GM19395 (cell line): ENCODE measurements at regions not wholly inside any gene's neighbourhood (a gene's known extent, or its start where the extent isn't known, plus 50 kb on each side); places are given as distances from the start of the nearest gene placed in this dataset.

Source experiments
- ATAC-seq: cut with Tn5 transposase; IDR thresholded peaks from one replicate; pipeline ENCODE4 v1.9.1; 2021; ENCODE audit warnings: mild to moderate bottlenecking, moderate library complexity; ENCODE audit not compliant: unreplicated experiment

- no peak for ATAC-seq
These were observed 248.1 kb upstream of the OPRM1 start for GRCh38 chr6:153790876-153791473.

DNA sequence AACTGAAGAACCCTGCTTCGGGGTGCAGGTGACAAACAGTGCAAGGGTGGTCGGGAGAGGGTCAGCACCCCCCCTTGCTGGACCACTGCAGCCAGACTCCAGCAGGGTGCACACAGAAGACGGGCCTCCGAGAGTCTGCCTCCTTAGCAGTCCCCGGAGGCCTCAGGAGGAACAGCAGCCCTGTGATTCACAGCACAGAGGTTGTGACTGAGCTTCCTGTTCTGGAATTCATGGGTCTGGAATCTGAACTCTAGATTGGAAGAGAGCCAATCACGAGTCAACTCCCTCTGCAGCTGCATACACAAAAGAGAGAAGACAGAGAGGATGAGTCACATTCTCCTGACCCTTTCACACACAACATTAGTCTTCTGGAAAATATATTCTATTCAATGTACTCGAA, 249.0 kb upstream of the OPRM1 start:
- no peak for ATAC-seq

GRCh38 chr6:153787341-153787606, 251.8 kb upstream of the OPRM1 start:
- ATAC-seq = no peak

- no peak for ATAC-seq
These were observed 257.7 kb upstream of the OPRM1 start for GRCh38 chr6:153781306-153781705.

DNA sequence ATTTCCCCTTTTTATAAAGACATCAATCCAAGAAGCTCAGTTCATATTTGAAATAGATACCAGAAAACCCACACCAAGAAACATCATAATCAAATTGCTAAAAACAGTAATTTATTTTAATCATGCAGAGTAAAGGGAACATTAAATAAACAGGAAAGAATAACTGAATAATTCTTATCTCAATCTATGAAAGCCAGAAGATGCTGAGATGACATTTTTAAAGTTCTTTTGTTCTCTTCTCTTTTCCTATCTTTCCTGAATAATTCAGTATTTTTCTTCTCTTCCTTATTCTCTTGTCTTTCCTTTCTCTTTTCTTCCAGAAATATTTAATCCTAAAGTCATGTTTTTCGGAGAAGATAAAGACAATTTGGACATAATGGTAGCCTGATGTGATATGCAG, 259.0 kb upstream of the OPRM1 start:
- ATAC-seq = no peak

DNA sequence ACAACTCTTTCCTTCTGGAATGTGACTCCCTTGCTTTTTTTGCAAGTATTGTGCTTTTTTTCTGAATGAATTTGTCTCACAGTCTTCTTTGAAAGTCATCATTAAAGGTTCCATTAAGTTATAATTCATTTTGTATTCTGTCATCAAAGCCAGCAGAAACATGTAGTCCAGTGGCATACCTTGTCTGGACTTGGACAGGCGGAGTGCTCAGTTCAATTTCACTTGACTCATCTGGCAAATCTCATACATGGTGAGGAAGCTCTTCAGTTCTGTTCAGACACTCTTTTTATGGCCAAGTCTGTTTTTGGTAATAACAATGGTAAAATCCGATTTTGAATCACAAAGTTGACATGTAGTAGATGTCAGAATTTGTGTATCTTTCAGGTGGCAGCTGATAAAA, 260.8 kb upstream of the OPRM1 start:
- no peak for ATAC-seq

DNA sequence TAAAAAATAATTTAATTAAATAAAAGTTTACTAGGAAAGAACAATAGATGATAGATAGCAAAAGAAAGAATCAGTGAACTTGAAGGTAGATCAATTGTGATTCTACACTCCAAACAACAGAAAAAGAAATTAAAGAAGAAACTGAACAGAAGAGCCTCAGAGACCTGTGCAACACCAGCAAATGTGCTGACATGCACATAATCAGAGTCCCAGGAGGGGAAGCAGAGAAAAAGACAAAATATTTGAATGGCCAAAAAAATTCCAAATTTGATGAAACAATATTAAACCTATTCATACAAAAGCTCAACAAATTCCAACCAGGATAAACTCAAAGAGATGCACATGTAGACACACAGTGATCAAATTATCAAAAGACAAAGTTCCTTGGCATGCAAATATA, 267.5 kb upstream of the OPRM1 start:
- no peak for ATAC-seq

- no peak for ATAC-seq
These were observed 271.9 kb upstream of the OPRM1 start for GRCh38 chr6:153767127-153767526.

DNA sequence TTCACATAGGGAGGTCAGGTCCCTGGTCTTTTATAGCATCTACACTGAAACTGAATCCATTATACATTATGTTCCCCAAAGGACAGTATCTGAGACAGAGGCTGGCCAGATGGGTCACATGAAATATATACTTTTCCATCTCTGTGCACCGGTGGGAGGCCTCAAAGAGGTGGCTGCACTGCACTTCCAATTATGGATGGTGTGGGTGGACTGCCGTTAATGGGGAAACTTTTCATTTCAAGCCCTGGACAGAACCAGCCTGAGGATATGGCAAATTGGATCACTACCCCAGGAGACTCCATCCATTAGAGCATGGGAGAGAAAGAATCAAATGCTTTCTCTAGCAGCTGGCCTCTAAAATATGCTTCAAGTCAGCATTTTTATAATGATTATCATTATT, 280.5 kb upstream of the OPRM1 start:
- no peak for ATAC-seq

DNA sequence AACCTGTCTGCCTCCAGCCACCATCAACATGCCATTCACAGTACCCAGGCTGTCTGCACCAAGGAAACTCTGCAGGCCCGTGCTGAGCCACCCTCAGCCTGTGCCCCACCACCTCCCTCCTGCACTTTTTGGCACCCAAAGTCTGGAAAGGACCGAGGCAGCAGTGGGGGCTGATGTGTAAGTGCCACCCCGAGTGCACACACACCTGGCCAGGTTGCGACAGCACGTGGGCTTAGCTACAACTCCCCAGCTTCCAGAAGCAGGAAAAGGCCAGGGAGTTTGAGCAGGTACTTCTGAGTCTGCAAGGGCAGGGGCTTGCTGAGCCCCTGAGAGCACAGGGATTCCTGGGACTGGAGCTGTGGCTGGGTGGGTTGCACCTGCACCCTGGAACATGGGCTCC, 303.3 kb upstream of the OPRM1 start:
- no peak for ATAC-seq

- ATAC-seq = no peak
These were observed 309.9 kb upstream of the OPRM1 start for GRCh38 chr6:153729189-153729588.

- no peak for ATAC-seq
These were observed 311.2 kb upstream of the OPRM1 start for GRCh38 chr6:153727885-153728284.

GRCh38 chr6:153725456-153725855, 313.6 kb upstream of the OPRM1 start:
- no peak for ATAC-seq

DNA sequence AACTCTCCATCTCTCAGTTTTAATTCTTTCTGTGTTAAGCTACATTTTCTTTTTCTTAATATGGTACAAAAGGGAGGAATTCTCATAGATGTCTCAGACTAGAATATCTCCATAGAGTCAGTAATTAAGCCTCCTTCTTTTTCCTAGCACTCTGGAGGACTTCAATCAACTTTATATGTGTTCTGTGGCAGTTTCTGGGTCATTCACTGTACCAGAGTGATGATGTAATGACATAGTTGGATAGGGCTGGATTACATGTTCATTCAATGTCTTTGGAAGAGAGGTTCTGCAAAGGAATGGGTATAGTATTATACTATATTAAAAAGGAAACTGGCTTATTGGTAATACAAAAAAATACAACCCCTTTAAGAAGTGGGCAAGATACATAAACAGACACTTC, 318.3 kb upstream of the OPRM1 start:
- no peak for ATAC-seq

DNA sequence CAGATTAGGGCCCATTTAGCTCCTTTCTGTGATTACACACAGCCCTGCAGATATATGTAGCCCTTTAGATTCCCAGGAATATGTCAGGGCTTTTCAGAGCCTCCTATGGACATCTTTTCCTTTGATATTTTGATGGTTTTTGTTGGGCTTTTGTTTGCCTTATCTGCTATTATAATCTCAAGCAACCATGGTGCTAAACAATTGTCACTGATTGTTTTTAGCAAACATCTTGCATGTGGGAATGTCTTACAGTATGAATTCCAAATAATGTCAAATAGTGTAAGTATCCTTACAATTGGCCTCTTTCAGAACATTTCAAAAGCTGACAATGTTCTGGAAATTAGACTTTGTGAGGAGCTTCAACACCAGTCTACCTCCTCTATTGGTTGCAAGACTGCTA, 333.6 kb upstream of the OPRM1 start:
- ATAC-seq = no peak

DNA sequence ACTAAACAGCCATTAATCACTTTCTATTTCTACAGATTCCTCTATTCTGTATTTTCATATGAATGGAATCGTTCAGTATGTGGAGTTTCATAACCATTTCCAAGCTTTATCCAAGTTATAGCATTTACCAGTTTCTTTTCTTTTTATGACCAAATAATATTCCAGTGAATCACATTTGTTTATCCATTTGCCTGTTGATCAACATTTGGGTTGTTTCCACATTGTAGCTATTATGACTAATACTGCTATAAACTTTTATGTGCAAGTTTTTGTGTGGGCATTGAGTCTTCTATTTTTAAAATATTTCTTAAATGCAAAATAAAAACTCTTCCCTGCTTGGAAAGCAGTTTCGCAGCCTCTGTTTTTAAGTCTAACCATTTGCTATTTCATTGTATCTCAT, 336.4 kb upstream of the OPRM1 start:
- no peak for ATAC-seq

GRCh38 chr6:153698637-153699036, 340.4 kb upstream of the OPRM1 start:
- ATAC-seq = no peak

- no peak for ATAC-seq
These were observed 341.0 kb upstream of the OPRM1 start for GRCh38 chr6:153698001-153698400.

- no peak for ATAC-seq
These were observed 361.5 kb upstream of the OPRM1 start for GRCh38 chr6:153677522-153677921.

DNA sequence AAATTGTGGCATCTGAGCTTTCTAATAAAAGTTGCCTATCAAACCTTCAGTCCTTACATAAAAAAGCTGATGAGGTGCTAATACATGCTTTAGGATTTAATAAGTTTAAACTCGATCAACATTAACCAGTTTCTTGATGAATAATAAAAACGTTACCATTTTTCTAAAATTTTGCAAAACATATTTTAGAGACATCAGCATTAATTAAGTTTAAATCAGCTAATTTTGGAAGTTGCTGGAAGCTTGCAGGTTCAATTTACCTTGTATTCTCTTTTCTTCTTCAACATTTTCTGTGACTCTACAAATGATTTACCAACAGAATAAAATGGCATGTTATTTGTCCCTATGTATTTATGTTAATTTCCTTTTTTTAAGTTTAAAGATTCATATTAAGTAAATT, 365.3 kb upstream of the OPRM1 start:
- ATAC-seq = no peak

GRCh38 chr6:153673225-153673624, 365.8 kb upstream of the OPRM1 start:
- ATAC-seq = no peak

GRCh38 chr6:153670403-153671026, 368.5 kb upstream of the OPRM1 start:
- ATAC-seq = no peak

DNA sequence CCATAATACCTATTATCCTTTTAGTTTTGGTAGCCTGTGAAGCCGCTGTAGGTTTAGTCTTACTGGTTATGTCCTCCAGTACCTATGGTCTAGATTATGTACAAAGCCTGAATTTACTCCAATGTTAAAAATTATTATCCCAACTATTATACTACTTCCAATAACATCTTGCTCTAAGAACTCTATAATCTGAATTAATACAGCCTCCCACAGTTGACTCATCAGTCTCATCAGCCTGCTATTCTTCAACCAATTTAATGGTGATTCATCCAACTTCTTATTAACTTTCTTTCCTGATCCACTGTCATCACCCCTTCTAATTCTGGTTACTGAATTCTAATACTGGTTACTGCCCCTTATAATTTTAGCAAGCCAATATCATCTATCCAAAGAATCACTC, 370.3 kb upstream of the OPRM1 start:
- no peak for ATAC-seq
